Heart left ventricle (tissue), 16 donors: ENCODE measurements at regions not wholly inside any gene's neighbourhood (a gene's known extent, or its start where the extent isn't known, plus 50 kb on each side); places are given as distances from the start of the nearest gene placed in this dataset.
"Not testable (repeated sequence)": the region's sequence is repeated elsewhere in the genome, so short reads cannot be mapped to it uniquely, and the experiment has no call there.

ENCODE experiments used
- ATAC-seq, 4 donors: fragments of 200-7000 bp; cut with Tn5 transposase; one replicate each; pipeline ENCODE4 v1.9.1; 2020 to 2022; ENCODE audit warnings: moderate library complexity in 4 of 4, mild to moderate bottlenecking in 3 of 4, moderate number of reproducible peaks in 1 of 4
- DNase-seq, 5 donors: peaks; one replicate each; pipeline ENCODE4 v3.0.0-alpha.2; 2020
- H3K27ac ChIP-seq, 12 donors: fragments of 200-600 bp; sonication (generic) in 4 of 12; one replicate each; pipeline versions ENCODE4 v1.5.0 to v1.8.0; 2016 to 2022; ENCODE audit warnings: mild to moderate bottlenecking in 2 of 12
- H3K27me3 ChIP-seq, 9 donors: fragments of 200-600 bp; sonication (generic) in 2 of 9; one replicate each; pipeline versions ENCODE4 v1.5.1 to v1.8.0; 2016 to 2022; ENCODE audit warnings: mild to moderate bottlenecking in 3 of 9
- H3K36me3 ChIP-seq, 9 donors: fragments of 200-600 bp; sonication (generic) in 2 of 9; one replicate each; pipeline versions ENCODE4 v1.5.0 to v1.8.0; 2018 to 2022; ENCODE audit warnings: mild to moderate bottlenecking in 2 of 9
- H3K4me1 ChIP-seq, 12 donors: fragments of 200-600 bp; sonication (generic) in 4 of 12; one replicate each; pipeline versions ENCODE4 v1.5.0 to v1.8.0; 2016 to 2022; ENCODE audit warnings: mild to moderate bottlenecking in 3 of 12
- H3K4me3 ChIP-seq, 12 donors: fragments of 200-600 bp; sonication (generic) in 4 of 12; one replicate each; pipeline versions ENCODE4 v1.5.0 to v1.8.0; 2017 to 2022; ENCODE audit warnings: mild to moderate bottlenecking in 9 of 12, moderate library complexity in 4 of 12
- H3K9me3 ChIP-seq, 12 donors: fragments of 200-600 bp; sonication (generic) in 4 of 12; one replicate each; pipeline versions ENCODE4 v1.5.0 to v1.8.0; 2016 to 2022; ENCODE audit warnings: mild to moderate bottlenecking in 1 of 12
- CTCF ChIP-seq, 12 donors: fragments of 200-600 bp; sonication (generic) in 4 of 12; IDR thresholded peaks; one replicate each; pipeline versions ENCODE4 v1.5.0 to v1.8.0; 2018 to 2022; ENCODE audit warnings: antibody characterized with exemption in 12 of 12, mild to moderate bottlenecking in 5 of 12
- POLR2A ChIP-seq, 2 donors: fragments of 450-650 bp; IDR thresholded peaks; one replicate each; pipeline ENCODE4 v1.6.1; 2017; ENCODE audit warnings: antibody characterized with exemption in 2 of 2, mild to moderate bottlenecking in 2 of 2, moderate library complexity in 2 of 2
- WGBS, 4 donors: extraction: QIAGEN DNeasy Blood & Tissue Kit in 2 of 4; methylation state at CpG; one replicate each; pipeline versions ENCODE4 v1.1.5 to v1.1.7; 2013 to 2018; 5-methylcytosine and 5-hydroxymethylcytosine counted together
- intact Hi-C, 10 donors: fragments of 100-400 bp; cut with DNase I; formaldehyde crosslinking; loops; one replicate each; pipeline versions ENCODE4 v1.11.1 to v1.14.2; 2022
- donor health status: ischemic (EF 13 %, LVEDD 7.1; RV severe dilation, severe dysfunction).
- donor health status: healthy with polysubstance abuse.
- donor health status: DM: no; HTN: yes; CAD: no.
- donor health status: DM: no; HTN: no; CAD: no.
- donor health status: ischemic (EF 25% LVEDD 6.9; RV normal size, moderate dysfunction).
- donor health status: ischemic (EF 25% LVEDD 5.7; RV mildly dilated, moderate dysfunction).
- donor health status: healthy.
- donor health status: DM: yes; HTN: yes; CAD: no.
- donor health status: ischemic (EF 35%, LVEDD 5.7; RV mildly dilated, moderate dysfunction).
- donor health status: nonischemic (EF 11% LVEDD 7.7; RV severe dilation, severe dysfunction).
- donor health status: DM: yes; HTN: yes; CAD: no.
- donor health status: PGD.
- donor health status: ischemic (EF 29% LVEDD 5.4; RV normal size, mild dysfunction).
- donor health status: nonischemic (EF 23%, LVEDD 6.1; RV moderate dilation, normal function).

- DNase-seq = no peak
- Histone ChIP-seq H3K9me3 (no peaks in the 10 kb centered on the region), H3K36me3 (no peaks in the 10 kb centered on the region), H3K27me3 (no peaks in the 10 kb centered on the region), H3K27ac (no peak overlapping the region), H3K4me1 (no peaks in the 10 kb centered on the region), H3K4me3 (no peak overlapping the region)
- TF ChIP-seq POLR2A (IDR thresholded peaks at IDR 0.05) = no peak
- no peak for TF ChIP-seq CTCF (IDR thresholded peaks at IDR 0.05)
- ATAC-seq = no peak
- intact Hi-C loops = no loop called here
- WGBS, 4 donors = 24 to 25% (median 25%) methylated on average over 3 of the region's 3 CpGs
Measured at GRCh38 chr5:167425161-167425560, 866.3 kb upstream of the WWC1 start.

- H3K4me1 ChIP-seq = no peaks in the 10 kb centered on the region
- DNase-seq (no peak), ATAC-seq (no peak)
- no peak for TF ChIP-seq CTCF (IDR thresholded peaks at IDR 0.05)
- 70 to 73% (median 72%) methylated on average over 3 of the region's 3 CpGs for WGBS, 4 donors
- H3K36me3 ChIP-seq = no peaks in the 10 kb centered on the region
- H3K9me3 ChIP-seq = no peaks in the 10 kb centered on the region
- intact Hi-C loops = no loop called here
- no peaks in the 10 kb centered on the region for H3K27me3 ChIP-seq
- H3K4me3 ChIP-seq = no peak overlapping the region
- no peak overlapping the region for H3K27ac ChIP-seq
Measured at GRCh38 chr5:167426501-167426900, 864.9 kb upstream of the WWC1 start.

- H3K9me3 ChIP-seq, ATAC-seq, DNase-seq, H3K27me3 ChIP-seq, H3K4me1 ChIP-seq, H3K4me3 ChIP-seq, H3K27ac ChIP-seq, intact Hi-C loops, H3K36me3 ChIP-seq: not testable (repeated sequence)
- 85 to 87% (median 86%) methylated on average over 10 of the region's 10 CpGs for WGBS, 4 donors
Measured at GRCh38 chr5:167427641-167428040, 863.8 kb upstream of the WWC1 start.

GRCh38 chr5:167440846-167441245 is 850.6 kb upstream of the WWC1 start:
- no peak for DNase-seq
- no peak overlapping the region for H3K4me3 ChIP-seq
- H3K27me3 ChIP-seq = no peaks in the 10 kb centered on the region
- intact Hi-C loops = no loop called here
- WGBS, 4 donors = 51 to 57% (median 54%) methylated on average over 3 of the region's 3 CpGs
- ATAC-seq = no peak
- H3K36me3 ChIP-seq = no peaks in the 10 kb centered on the region
- H3K9me3 ChIP-seq = no peaks in the 10 kb centered on the region
- H3K4me1 ChIP-seq = no peaks in the 10 kb centered on the region
- TF ChIP-seq CTCF (IDR thresholded peaks at IDR 0.05) (no peak), POLR2A (IDR thresholded peaks at IDR 0.05) (no peak)
- no peak overlapping the region for H3K27ac ChIP-seq

- Histone ChIP-seq H3K36me3 (no peaks in the 10 kb centered on the region), H3K4me3 (no peak overlapping the region), H3K9me3 (no peaks in the 10 kb centered on the region), H3K27me3 (no peaks in the 10 kb centered on the region), H3K4me1 (no peaks in the 10 kb centered on the region), H3K27ac (no peak overlapping the region)
- no peak for ATAC-seq
- intact Hi-C loops = no loop called here
- no peak for TF ChIP-seq POLR2A (IDR thresholded peaks at IDR 0.05)
- TF ChIP-seq CTCF (IDR thresholded peaks at IDR 0.05) = no peak
- no peak for DNase-seq
- whole genome bisulfite sequencing, 4 donors = 78 to 93% (median 89%) methylated on average over 2 of the region's 2 CpGs
Measured at GRCh38 chr5:167442922-167443321, 848.5 kb upstream of the WWC1 start.
